Ishikawa (cell line): ENCODE measurements at regions not wholly inside any gene's neighbourhood (a gene's known extent, or its start where the extent isn't known, plus 50 kb on each side); places are given as distances from the start of the nearest gene placed in this dataset.

ENCODE experiments used
- CEBPB ChIP-seq: IDR thresholded peaks from 2 replicates; pipeline ENCODE4 v1.6.1; 2012
- CREB1 ChIP-seq: IDR thresholded peaks from 2 replicates; pipeline ENCODE4 v1.6.1; 2012; ENCODE audit warnings: low read depth
- EGR1 ChIP-seq: IDR thresholded peaks from 2 replicates; pipeline ENCODE4 v1.6.1; 2012
- EP300 ChIP-seq: IDR thresholded peaks from 2 replicates; pipeline ENCODE4 v1.6.1; 2012; ENCODE audit warnings: borderline replicate concordance
- FOXM1 ChIP-seq: IDR thresholded peaks from 2 replicates; pipeline ENCODE4 v1.6.1; 2012; ENCODE audit warnings: low read depth, borderline replicate concordance
- MAX ChIP-seq: IDR thresholded peaks from 2 replicates; pipeline ENCODE4 v1.6.1; 2012
- NFIC ChIP-seq: IDR thresholded peaks from 2 replicates; pipeline ENCODE4 v1.6.1; 2012
- RAD21 ChIP-seq: IDR thresholded peaks from 2 replicates; pipeline ENCODE4 v1.6.1; 2012; ENCODE audit warnings: low read depth
- REST ChIP-seq: IDR thresholded peaks from 2 replicates; pipeline ENCODE4 v1.6.1; 2012; ENCODE audit warnings: low read depth, mild to moderate bottlenecking
- TAF1 ChIP-seq: IDR thresholded peaks from 2 replicates; pipeline ENCODE4 v1.6.1; 2012; ENCODE audit warnings: low read depth, mild to moderate bottlenecking
- TCF12 ChIP-seq: IDR thresholded peaks from 2 replicates; pipeline ENCODE4 v1.6.1; 2012; ENCODE audit warnings: low read depth
- TEAD4 ChIP-seq: IDR thresholded peaks from 2 replicates; pipeline ENCODE4 v1.6.1; 2012
- USF1 ChIP-seq: IDR thresholded peaks from 2 replicates; pipeline ENCODE4 v1.6.1; 2012
- YY1 ChIP-seq: IDR thresholded peaks from 2 replicates; pipeline ENCODE4 v1.6.1; 2012; ENCODE audit warnings: low read depth
- ZBTB7A ChIP-seq: IDR thresholded peaks from 2 replicates; pipeline ENCODE4 v1.6.1; 2012; ENCODE audit warnings: low read depth

GRCh38 chrX:84796321-84796720 lies 207.4 kb upstream of the APOOL start:
- TF ChIP-seq MAX (no peak), EP300 (no peak), REST (no peak)

- TF ChIP-seq FOXM1 (no peak), RAD21 (no peak), TAF1 (no peak), TCF12 (no peak), TEAD4 (no peak), REST (no peak), ZBTB7A (no peak), CEBPB (no peak), NFIC (no peak), EP300 (no peak), MAX (no peak)
Measured at GRCh38 chrX:84830836-84831235, 172.8 kb upstream of the APOOL start.

GRCh38 chrX:84865113-84865512 lies 138.6 kb upstream of the APOOL start:
- no peak for TF ChIP-seq FOXM1
- TF ChIP-seq USF1: no peak
- no peak for TF ChIP-seq REST
- no peak for TF ChIP-seq MAX
- no peak for TF ChIP-seq CEBPB
- no peak for TF ChIP-seq NFIC
- TF ChIP-seq TAF1: no peak
- TF ChIP-seq EGR1: no peak

GRCh38 chrX:84873176-84873575 lies 130.5 kb upstream of the APOOL start:
- TF ChIP-seq REST (no peak), ZBTB7A (no peak)

- no peak for TF ChIP-seq CREB1
- no peak for TF ChIP-seq TAF1
- no peak for TF ChIP-seq FOXM1
- TF ChIP-seq EGR1: no peak
- no peak for TF ChIP-seq YY1
- TF ChIP-seq TEAD4: no peak
- TF ChIP-seq REST: no peak
Measured at GRCh38 chrX:84876876-84877275, 126.8 kb upstream of the APOOL start.
